Fibroblast of lung (primary cell): ENCODE measurements at regions not wholly inside any gene's neighbourhood (a gene's known extent, or its start where the extent isn't known, plus 50 kb on each side); places are given as distances from the start of the nearest gene placed in this dataset.

Source experiments
- DNase-seq, 2 donors: peaks; one replicate each; pipeline versions ENCODE4 v3.0.0 to v3.0.0-alpha.2; 2010; ENCODE audit warnings: low read depth in 2 of 2
- H2AFZ ChIP-seq: 2 replicates; pipeline ENCODE4 v1.5.1; 2012; ENCODE audit warnings: low read length, control low read depth, inconsistent platforms
- H3K27ac ChIP-seq: 2 replicates; pipeline ENCODE4 v1.5.1; 2011; ENCODE audit warnings: low read length, control low read depth; ENCODE audit not compliant: insufficient read depth
- H3K27me3 ChIP-seq: 2 replicates; pipeline ENCODE4 v1.5.1; 2011; ENCODE audit warnings: mild to moderate bottlenecking, low read length; ENCODE audit not compliant: control insufficient read depth, insufficient read depth
- H3K36me3 ChIP-seq: 2 replicates; pipeline ENCODE4 v1.5.1; 2011; ENCODE audit warnings: low read length; ENCODE audit not compliant: control insufficient read depth, insufficient read depth
- H3K4me1 ChIP-seq: 2 replicates; pipeline ENCODE4 v1.5.1; 2011; ENCODE audit warnings: low read length; ENCODE audit not compliant: control insufficient read depth, insufficient read depth; ENCODE audit errors: extremely low read depth
- H3K4me2 ChIP-seq: 2 replicates; pipeline ENCODE4 v1.5.1; 2011; ENCODE audit warnings: low read length, control low read depth; ENCODE audit not compliant: insufficient read depth; ENCODE audit errors: extremely low read depth
- H3K4me3 ChIP-seq, 4 experiments: fragments of 200-600 bp in 1 of 4; sonication (generic) in 1 of 4; replicated peaks in 1 of 4; 2 replicates each; pipeline ENCODE4 v1.5.1; 2011 to 2016; ENCODE audit warnings: low read length in 4 of 4, low read depth in 3 of 4, mild to moderate bottlenecking in 3 of 4, control low read depth in 2 of 4, inconsistent platforms in 1 of 4, mixed read lengths in 1 of 4; ENCODE audit not compliant: insufficient read depth in 1 of 4; ENCODE audit errors: control extremely low read depth in 1 of 4
- H3K79me2 ChIP-seq: 2 replicates; pipeline ENCODE4 v1.5.1; 2012; ENCODE audit warnings: mild to moderate bottlenecking, low read length, inconsistent platforms; ENCODE audit not compliant: control insufficient read depth, insufficient read depth
- H3K9ac ChIP-seq: 2 replicates; pipeline ENCODE4 v1.5.1; 2011; ENCODE audit warnings: mild to moderate bottlenecking, low read length, control low read depth; ENCODE audit not compliant: insufficient read depth
- H3K9me3 ChIP-seq: 2 replicates; pipeline ENCODE4 v1.5.1; 2012; ENCODE audit warnings: low read depth, low read length; ENCODE audit not compliant: control insufficient read depth, insufficient read depth
- H4K20me1 ChIP-seq: 2 replicates; pipeline ENCODE4 v1.5.1; 2011; ENCODE audit warnings: low read length; ENCODE audit not compliant: control insufficient read depth, insufficient read depth; ENCODE audit errors: extremely low read depth
- CTCF ChIP-seq, 2 donors: IDR thresholded peaks in 1 of 2; conservative IDR thresholded peaks in 1 of 2; 1 replicate in 1 of 2; 2 replicates in 1 of 2; pipeline ENCODE4 v1.5.1; 2011 to 2012; ENCODE audit warnings: low read length in 2 of 2, control low read depth in 1 of 2, inconsistent platforms in 1 of 2, low read depth in 1 of 2, mild to moderate bottlenecking in 1 of 2
- EZH2 ChIP-seq: IDR thresholded peaks from 2 replicates; pipeline ENCODE4 v1.5.1; 2012; ENCODE audit warnings: low read length, control low read depth, mild to moderate bottlenecking; ENCODE audit errors: missing control alignments

GRCh38 chr10:10952800-10953199 is 64.9 kb upstream of the CELF2 start:
- Histone ChIP-seq H4K20me1 (no peaks in the 10 kb centered on the region), H2AFZ (no peak overlapping the region), H3K9me3 (no peaks in the 10 kb centered on the region), H3K79me2 (no peaks in the 10 kb centered on the region), H3K4me3 (no peak overlapping the region), H3K27me3 (no peaks in the 10 kb centered on the region), H3K4me2 (no peak overlapping the region), H3K9ac (no peak overlapping the region), H3K27ac (no peak overlapping the region), H3K4me1 (no peaks in the 10 kb centered on the region), H3K36me3 (no peaks in the 10 kb centered on the region)
- no peak for TF ChIP-seq EZH2
- TF ChIP-seq CTCF (conservative IDR thresholded peaks at IDR 0.05 in 1 of 2, IDR thresholded peaks at IDR 0.05 in 1 of 2; ENCODE audit: low read depth in 1 of 2, low read length in 2 of 2) = no peak
- DNase-seq = no peak

GRCh38 chr10:10956681-10957542 is 60.8 kb upstream of the CELF2 start:
- no peak overlapping the region for H3K9ac ChIP-seq
- no peaks in the 10 kb centered on the region for H3K4me1 ChIP-seq
- TF ChIP-seq CTCF (conservative IDR thresholded peaks at IDR 0.05 in 1 of 2, IDR thresholded peaks at IDR 0.05 in 1 of 2; ENCODE audit: low read depth in 1 of 2, low read length in 2 of 2) (no peak), EZH2 (no peak)
- H3K4me3 ChIP-seq = no peak overlapping the region
- H3K9me3 ChIP-seq = no peaks in the 10 kb centered on the region
- H2AFZ ChIP-seq = no peak overlapping the region
- H3K4me2 ChIP-seq = no peak overlapping the region
- no peak overlapping the region for H3K27ac ChIP-seq
- H3K27me3 ChIP-seq = no peaks in the 10 kb centered on the region
- no peaks in the 10 kb centered on the region for H4K20me1 ChIP-seq
- no peak for DNase-seq
- no peaks in the 10 kb centered on the region for H3K79me2 ChIP-seq
- no peaks in the 10 kb centered on the region for H3K36me3 ChIP-seq

GRCh38 chr10:10958041-10958440 is 59.6 kb upstream of the CELF2 start:
- H3K4me1 ChIP-seq = no peaks in the 10 kb centered on the region
- H3K79me2 ChIP-seq = no peaks in the 10 kb centered on the region
- no peak overlapping the region for H3K9ac ChIP-seq
- no peak for DNase-seq
- no peak overlapping the region for H3K27ac ChIP-seq
- no peaks in the 10 kb centered on the region for H3K27me3 ChIP-seq
- no peak overlapping the region for H2AFZ ChIP-seq
- H3K9me3 ChIP-seq = no peaks in the 10 kb centered on the region
- H3K36me3 ChIP-seq = no peaks in the 10 kb centered on the region
- no peaks in the 10 kb centered on the region for H4K20me1 ChIP-seq
- H3K4me3 ChIP-seq = no peak overlapping the region
- TF ChIP-seq CTCF (conservative IDR thresholded peaks at IDR 0.05 in 1 of 2, IDR thresholded peaks at IDR 0.05 in 1 of 2; ENCODE audit: low read depth in 1 of 2, low read length in 2 of 2) (no peak), EZH2 (no peak)
- no peak overlapping the region for H3K4me2 ChIP-seq
